ENCODE measurements at regions not wholly inside any gene's neighbourhood (a gene's known extent, or its start where the extent isn't known, plus 50 kb on each side); places are given as distances from the start of the nearest gene placed in this dataset.

DNA sequence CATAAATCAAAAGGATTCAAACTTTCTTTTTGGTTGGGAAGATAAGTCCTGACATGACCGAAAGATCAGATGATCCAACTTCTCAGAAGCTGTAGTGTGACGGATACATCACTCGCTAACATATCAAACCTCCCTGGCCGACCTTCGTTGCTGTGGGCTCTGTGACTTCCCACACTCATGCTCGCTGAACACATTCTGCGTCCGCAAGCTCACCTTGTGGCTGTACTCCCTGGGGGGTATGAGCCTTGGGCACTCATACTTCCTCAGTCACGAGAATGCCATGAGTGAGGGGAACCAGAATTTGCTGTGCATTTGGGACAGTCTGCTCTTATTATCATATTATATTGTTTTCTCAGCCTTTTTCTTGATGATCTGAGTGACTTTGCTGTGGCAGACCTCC, 105.4 kb downstream of the RWDD3 start:
- H3K36me3 ChIP-seq: no peaks in the 10 kb centered on the region
- H3K9me3 ChIP-seq: no peaks in the 10 kb centered on the region
- intact Hi-C loops (cut with DNase I): no loop called here
- peak overlapping the region in 1 of 4 donors; percentile 57 for H3K27ac ChIP-seq
- H3K27me3 ChIP-seq: no peaks in the 10 kb centered on the region
- TF ChIP-seq EP300 (IDR thresholded peaks at IDR 0.05) (no peak), CTCF (IDR thresholded peaks at IDR 0.05) (no peak), POLR2AphosphoS5 (IDR thresholded peaks at IDR 0.05) (no peak), POLR2A (IDR thresholded peaks at IDR 0.05) (no peak)
- H3K4me3 ChIP-seq: no peak overlapping the region
- H3K4me1 ChIP-seq: no peaks in the 10 kb centered on the region
- WGBS, 2 donors: 90 to 94% methylated on average over 9 of the region's 9 CpGs
- no peak for DNase-seq

DNA sequence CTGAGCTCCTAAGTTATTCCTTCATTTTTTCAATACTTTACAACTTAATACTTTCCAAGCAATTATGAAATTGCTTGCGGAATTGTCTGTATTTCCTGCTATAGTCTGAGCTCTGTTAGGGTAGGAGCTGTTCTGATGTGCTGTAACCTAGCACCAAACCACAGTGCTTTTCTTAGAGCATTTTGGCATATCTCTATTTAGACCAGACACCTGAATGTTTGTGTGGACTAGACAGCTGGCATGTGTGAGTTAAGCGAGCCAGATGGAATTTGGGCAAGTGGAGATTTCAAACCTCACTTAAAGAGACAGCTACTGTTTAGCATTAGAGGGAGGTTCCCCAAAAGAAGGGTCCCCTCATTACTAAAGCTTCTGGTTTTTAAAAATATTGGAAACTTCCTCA, 106.1 kb downstream of the RWDD3 start:
- H3K4me3 ChIP-seq: no peak overlapping the region
- intact Hi-C loops (cut with DNase I): no loop called here
- peak overlapping the region in 1 of 4 donors; percentile 57 for H3K27ac ChIP-seq
- no peaks in the 10 kb centered on the region for H3K4me1 ChIP-seq
- TF ChIP-seq POLR2AphosphoS5 (IDR thresholded peaks at IDR 0.05): no peak
- no peak for TF ChIP-seq EP300 (IDR thresholded peaks at IDR 0.05)
- no peak for TF ChIP-seq CTCF (IDR thresholded peaks at IDR 0.05)
- TF ChIP-seq POLR2A (IDR thresholded peaks at IDR 0.05): no peak
- 63 to 75% methylated on average over 2 of the region's 2 CpGs for WGBS, 2 donors
- H3K9me3 ChIP-seq: no peaks in the 10 kb centered on the region
- no peak for DNase-seq
- no peaks in the 10 kb centered on the region for H3K27me3 ChIP-seq
- no peaks in the 10 kb centered on the region for H3K36me3 ChIP-seq

GRCh38 chr1:95352767-95353166, 118.8 kb downstream of the RWDD3 start:
- H3K27me3 ChIP-seq: no peaks in the 10 kb centered on the region
- 5 to 32% methylated on average over 2 of the region's 2 CpGs for WGBS, 2 donors
- H3K4me3 ChIP-seq: no peak overlapping the region
- H3K4me1 ChIP-seq: no peaks in the 10 kb centered on the region
- no peaks in the 10 kb centered on the region for H3K36me3 ChIP-seq
- no peak for DNase-seq
- H3K9me3 ChIP-seq: no peaks in the 10 kb centered on the region
- intact Hi-C loops (cut with DNase I): no loop called here
- no peak overlapping the region for H3K27ac ChIP-seq
- TF ChIP-seq CTCF (IDR thresholded peaks at IDR 0.05): no peak
- no peak for TF ChIP-seq POLR2A (IDR thresholded peaks at IDR 0.05)
- no peak for TF ChIP-seq EP300 (IDR thresholded peaks at IDR 0.05)
- TF ChIP-seq POLR2AphosphoS5 (IDR thresholded peaks at IDR 0.05): no peak

GRCh38 chr1:95353194-95353593, 119.2 kb downstream of the RWDD3 start:
- Histone ChIP-seq H3K27me3 (no peaks in the 10 kb centered on the region), H3K4me3 (no peak overlapping the region), H3K9me3 (no peaks in the 10 kb centered on the region), H3K27ac (no peak overlapping the region), H3K4me1 (no peaks in the 10 kb centered on the region), H3K36me3 (no peaks in the 10 kb centered on the region)
- no peak for DNase-seq
- intact Hi-C loops (cut with DNase I): no loop called here
- TF ChIP-seq EP300 (IDR thresholded peaks at IDR 0.05) (no peak), POLR2AphosphoS5 (IDR thresholded peaks at IDR 0.05) (no peak), CTCF (IDR thresholded peaks at IDR 0.05) (no peak), POLR2A (IDR thresholded peaks at IDR 0.05) (no peak)
- 7 to 42% methylated on average over 3 of the region's 3 CpGs for WGBS, 2 donors

GRCh38 chr1:95364546-95364945, 130.5 kb downstream of the RWDD3 start:
- no peak for DNase-seq
- H3K36me3 ChIP-seq: no peaks in the 10 kb centered on the region
- no peak overlapping the region for H3K4me3 ChIP-seq
- no peaks in the 10 kb centered on the region for H3K27me3 ChIP-seq
- H3K27ac ChIP-seq: no peak overlapping the region
- WGBS, 2 donors: 80 to 89% methylated on average over 1 of the region's 1 CpG
- no peaks in the 10 kb centered on the region for H3K9me3 ChIP-seq
- TF ChIP-seq POLR2A (IDR thresholded peaks at IDR 0.05) (no peak), EP300 (IDR thresholded peaks at IDR 0.05) (no peak), POLR2AphosphoS5 (IDR thresholded peaks at IDR 0.05) (no peak), CTCF (IDR thresholded peaks at IDR 0.05) (no peak)
- H3K4me1 ChIP-seq: no peaks in the 10 kb centered on the region
- intact Hi-C loops (cut with DNase I): no loop called here

All from sigmoid colon (tissue), 6 donors.